Fibroblast of skin of scalp (primary cell): ENCODE measurements at regions not wholly inside any gene's neighbourhood (a gene's known extent, or its start where the extent isn't known, plus 50 kb on each side); places are given as distances from the start of the nearest gene placed in this dataset.
"Not testable (repeated sequence)": the region's sequence is repeated elsewhere in the genome, so short reads cannot be mapped to it uniquely, and the experiment has no call there.

Source experiments
- DNase-seq: peaks from one replicate; pipeline ENCODE4 v3.0.0-alpha.2; 2013

- no peak for DNase-seq
Measured at GRCh38 chr11:38867338-38867737, 2269.3 kb upstream of the RAG2 start.

- no peak for DNase-seq
Measured at GRCh38 chr11:38865922-38866321, 2267.9 kb upstream of the RAG2 start.

DNA sequence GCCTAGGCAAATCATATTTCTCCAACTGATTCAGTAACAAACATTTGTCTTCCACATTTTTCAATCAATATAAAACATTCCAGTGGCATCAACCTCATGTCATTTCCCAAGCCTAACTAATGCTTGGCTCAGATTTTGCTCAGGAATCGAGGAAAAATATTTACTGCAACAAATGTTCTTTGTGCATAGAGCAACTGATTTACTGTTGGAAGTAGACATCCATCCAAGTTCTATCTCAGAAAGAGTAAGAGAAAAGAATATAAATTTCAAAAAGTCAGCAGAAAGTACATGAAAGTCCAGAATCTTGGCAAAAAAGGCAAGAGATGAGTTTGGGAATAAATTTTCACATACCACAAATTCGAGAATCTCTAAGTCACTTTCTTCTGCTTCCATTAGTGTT lies 2245.0 kb upstream of the RAG2 start:
- DNase-seq = no peak

- no peak for DNase-seq
Measured at GRCh38 chr11:38839071-38839470, 2241.0 kb upstream of the RAG2 start.

- DNase-seq = no peak
Measured at GRCh38 chr11:38835966-38836365, 2237.9 kb upstream of the RAG2 start.

DNA sequence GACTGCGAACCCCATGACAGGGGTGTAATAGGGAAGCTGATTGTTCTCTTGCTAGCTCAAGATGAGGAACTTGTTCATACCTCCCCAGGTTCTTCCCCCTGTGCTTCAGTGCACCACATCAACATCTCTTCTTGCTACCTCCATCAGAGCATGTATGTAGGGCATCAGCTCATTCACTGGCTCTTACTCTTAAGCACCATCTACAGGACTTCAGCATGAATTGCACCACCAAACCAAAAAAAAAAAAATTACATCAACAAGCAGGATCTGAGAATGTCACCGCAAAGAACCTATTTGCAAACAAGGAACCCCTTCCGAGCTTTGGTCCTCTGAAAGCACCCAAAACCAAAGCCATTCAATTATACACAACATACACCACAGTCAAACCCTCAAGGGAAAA lies 2226.5 kb upstream of the RAG2 start:
- DNase-seq = no peak

DNA sequence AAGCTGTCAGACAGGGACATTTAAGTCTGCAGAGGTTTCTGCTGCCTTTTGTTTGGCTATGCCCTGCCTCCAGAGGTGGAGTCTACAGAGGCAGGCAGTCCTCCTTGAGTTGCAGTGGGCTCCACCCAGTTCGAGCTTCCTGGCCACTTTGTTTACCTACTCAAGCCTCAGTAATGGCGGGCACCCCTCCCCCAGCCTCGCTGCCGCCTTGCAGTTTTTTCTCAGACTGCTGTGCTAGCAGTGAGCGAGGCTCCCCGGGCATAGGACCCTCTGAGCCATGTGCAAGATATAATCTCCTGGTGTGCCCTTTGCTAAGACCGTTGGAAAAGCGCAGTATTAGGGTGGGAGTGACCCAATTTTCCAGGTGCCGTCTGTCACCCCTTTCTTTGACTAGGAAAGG lies 2223.8 kb upstream of the RAG2 start:
- DNase-seq = not testable (repeated sequence)

GRCh38 chr11:38819981-38820380 lies 2221.9 kb upstream of the RAG2 start:
- DNase-seq = no peak

GRCh38 chr11:38818720-38819119 lies 2220.7 kb upstream of the RAG2 start:
- DNase-seq = no peak

DNA sequence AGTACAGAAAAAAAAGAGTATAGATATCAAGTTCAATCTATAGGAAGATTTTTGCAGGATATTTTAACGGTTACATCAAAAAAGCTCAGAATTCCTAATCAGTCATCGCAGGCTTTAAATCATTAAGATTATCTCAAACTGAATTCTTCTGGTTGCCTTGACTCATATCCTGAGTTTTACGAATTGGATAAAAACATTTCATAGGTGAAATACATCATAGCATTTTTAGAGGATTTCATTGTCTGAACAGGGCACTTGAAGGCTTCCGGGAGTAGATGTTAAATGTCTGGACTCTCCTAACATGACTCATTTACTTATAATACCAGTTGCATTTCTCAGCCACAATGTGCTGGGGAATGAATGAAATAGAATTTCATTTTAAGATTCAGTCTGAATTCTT lies 2216.6 kb upstream of the RAG2 start:
- DNase-seq = peak; percentile 27

DNA sequence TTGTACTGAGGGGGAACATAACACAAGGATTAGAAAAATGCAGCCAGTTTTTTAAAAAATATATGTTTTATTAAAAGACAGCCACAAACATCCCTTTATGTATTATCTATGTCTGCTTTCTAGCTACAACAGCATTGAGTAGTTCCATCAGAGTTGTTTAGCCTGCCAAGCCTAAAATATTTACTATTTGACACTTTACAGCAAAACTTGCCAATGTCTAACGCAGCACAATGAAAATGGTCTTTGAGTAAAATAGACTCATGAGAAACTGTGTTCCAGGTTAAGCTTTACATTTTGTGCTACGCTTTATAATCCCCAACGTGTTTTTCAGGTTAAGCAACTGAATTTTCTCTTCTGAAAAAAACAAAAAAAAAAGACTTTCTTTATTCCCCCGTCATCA lies 2211.5 kb upstream of the RAG2 start:
- no peak for DNase-seq

- no peak for DNase-seq
Measured at GRCh38 chr11:38796281-38796680, 2198.2 kb upstream of the RAG2 start.

GRCh38 chr11:38795027-38795426 lies 2197.0 kb upstream of the RAG2 start:
- DNase-seq = no peak

DNA sequence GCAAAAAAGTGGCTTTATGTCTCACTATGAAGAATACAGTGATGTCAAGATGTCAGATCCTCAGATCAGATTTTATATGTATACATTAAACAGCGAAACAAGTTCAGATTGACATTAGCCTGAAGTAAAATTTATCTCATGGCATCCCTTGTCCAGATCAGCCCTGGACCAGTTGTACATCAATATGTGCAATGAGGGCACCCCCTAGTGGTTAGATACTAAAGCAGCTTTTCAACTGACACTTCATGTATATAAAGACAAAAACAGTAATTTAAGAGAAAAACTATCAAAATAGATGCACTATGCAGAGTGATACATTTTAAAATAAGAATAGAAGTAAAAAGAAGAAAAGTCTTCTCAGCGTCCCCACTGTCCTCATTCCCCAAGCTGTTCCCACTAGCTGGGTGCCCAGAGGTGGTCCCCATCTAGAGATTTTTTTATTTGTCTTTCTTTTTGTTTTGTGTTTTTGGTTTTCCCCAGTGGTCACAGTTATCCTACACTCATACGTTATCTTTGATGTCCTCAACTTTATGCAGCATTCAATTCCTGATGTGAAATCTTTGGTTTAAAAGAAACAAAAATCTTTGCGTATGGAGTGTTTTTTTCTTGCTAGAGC lies 2193.4 kb upstream of the RAG2 start:
- DNase-seq = peak; percentile 72

DNA sequence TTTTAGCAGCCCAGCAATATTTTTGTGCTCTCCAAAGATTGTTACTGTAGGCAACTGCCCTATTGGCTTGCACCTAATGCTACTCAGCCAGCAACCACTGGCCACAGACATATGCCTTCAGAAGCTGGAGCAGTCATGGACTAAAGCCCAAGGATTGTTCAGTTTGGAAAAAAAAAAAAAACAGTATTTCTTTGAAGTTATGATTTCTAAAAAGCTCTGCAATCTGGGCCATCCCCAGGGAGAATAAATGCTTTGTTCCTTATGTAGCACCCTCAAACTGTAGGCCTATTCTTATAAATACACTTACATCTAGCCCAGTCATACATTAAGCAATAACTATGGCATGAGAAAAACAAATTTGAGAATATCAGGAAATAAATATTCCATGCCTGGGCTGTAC lies 2190.5 kb upstream of the RAG2 start:
- DNase-seq = peak; percentile 1

DNA sequence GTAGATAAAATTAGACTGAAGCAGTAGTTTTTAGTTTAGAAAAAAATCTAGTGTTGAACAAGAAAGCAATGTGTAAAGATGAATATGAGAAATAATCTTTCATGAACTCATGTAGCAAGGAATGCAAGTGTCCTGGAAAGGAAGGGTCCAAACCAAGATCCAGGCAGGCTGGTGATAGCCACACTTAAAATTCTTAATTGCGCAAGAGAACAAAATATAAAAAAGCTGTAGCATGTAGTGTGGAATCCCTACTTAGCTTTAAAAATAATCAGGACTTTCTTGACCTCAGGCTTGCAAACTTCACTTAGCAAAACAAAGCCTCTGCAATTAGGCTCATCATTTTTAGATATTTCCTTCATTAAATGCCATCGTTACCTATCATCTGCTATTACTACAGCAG lies 2186.1 kb upstream of the RAG2 start:
- DNase-seq = no peak

DNA sequence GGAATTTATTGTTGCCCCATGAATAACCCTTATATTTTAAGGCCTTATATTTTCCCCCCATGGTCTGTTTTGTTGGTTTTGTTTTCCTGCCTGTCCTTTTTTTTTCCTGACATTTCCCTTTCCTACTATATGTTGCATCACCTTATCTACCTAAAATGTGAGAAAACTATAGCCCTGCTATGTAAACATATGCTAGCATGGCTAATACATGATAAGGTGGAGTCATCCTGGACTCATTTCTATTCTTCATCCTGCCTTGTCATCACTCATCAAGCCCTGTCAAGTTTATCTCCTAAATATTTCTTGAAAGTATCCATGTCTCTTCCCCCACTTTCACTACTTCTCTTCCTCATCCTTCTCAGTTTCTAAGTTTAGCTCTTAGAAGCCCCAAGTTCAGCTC lies 2168.8 kb upstream of the RAG2 start:
- no peak for DNase-seq

- DNase-seq = no peak
Measured at GRCh38 chr11:38759394-38759793, 2161.4 kb upstream of the RAG2 start.

DNA sequence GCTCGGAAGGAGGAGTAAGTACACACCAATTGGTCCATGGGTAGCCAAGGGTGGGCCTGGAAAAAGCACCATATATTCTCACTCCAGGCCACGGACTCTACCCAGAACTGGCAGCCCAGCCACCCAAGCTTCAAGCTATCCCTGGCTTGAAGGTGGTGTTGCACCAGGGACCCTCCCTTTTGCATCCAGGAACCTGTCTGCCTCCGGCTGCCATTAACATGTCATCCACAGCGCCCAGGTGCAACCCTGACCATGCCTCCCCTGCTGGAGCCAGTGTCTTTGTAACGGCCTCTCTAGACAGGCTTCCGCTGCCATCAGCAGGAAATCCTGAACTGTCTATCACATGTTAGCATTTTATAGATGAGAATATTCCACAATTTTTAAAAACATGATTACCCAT lies 2158.5 kb upstream of the RAG2 start:
- DNase-seq = no peak

DNA sequence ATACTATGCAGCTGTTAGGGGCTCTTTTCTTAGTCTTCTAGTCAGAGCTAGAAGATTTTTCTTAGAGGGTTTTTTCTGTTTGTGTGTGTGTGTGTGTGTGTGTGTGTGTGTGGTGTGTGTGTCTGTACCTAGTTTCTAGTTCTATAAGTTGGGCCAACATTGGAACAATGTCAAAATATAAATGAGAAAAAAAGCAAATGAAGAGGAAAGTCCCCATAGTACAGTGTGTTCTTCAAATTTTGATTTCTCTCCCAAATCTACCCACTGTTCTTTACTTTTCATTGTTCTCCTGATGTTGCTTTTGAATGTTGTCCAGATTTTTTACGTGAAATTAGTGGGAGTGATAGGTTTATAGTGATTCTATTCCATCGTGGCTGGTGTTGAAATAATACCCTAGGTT lies 2153.4 kb upstream of the RAG2 start:
- no peak for DNase-seq

GRCh38 chr11:38746516-38746915 lies 2148.5 kb upstream of the RAG2 start:
- not testable (repeated sequence) for DNase-seq

GRCh38 chr11:38723361-38723760 lies 2125.3 kb upstream of the RAG2 start:
- DNase-seq = no peak

DNA sequence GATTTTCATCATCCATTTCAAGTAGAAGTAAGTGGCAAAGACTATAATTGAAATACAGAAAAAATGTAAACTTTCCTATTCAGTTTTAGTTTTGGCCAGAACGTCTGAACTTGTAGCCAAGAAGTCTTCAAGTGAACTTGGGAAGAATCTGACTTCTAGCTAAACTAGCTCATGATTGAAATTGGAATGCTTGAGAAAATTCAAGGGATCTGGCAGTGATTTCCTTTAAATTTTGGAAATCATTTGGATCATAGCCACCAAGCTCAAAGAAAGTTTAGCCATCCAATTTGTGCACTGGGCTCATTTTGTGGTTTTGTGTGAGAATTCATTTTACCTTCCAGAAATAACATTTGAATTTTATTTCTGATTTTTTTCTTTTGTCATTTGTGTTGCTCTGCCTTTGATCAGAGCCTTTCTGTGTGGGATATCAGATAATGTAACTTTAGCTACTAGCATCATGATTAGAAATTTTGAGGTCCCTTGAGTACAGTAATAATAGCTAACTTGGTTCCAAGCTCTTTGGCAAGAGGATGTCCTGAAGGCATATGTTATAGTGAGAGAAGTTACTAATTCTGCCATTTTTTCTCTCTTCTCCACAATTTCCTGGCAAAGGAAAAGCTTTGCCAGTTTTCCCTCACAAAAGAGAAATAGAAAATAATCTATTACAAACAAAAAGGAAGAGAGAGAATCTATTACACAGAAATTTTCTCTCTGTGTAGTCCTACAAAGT lies 2123.7 kb upstream of the RAG2 start:
- peak; percentile 14 for DNase-seq

- no peak for DNase-seq
Measured at GRCh38 chr11:38718659-38719058, 2120.6 kb upstream of the RAG2 start.

DNA sequence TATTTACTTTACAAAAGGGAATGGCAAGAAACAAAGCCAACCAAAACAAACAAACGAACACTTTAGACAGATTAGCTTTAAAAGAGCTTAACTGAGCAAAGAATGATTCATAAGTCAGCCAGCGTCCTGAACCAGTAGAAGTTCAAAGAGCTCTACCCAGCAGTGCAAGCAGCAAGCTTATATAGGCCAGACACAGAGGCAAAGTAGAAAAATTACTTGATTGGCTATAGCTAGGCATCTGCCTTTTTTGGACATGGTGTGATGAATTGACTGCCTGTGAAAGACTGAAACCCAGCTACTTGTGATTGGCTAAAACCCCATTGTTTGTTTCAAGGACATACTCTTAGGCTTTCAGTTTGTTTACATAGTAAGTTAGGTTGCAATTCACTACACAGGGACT lies 2120.0 kb upstream of the RAG2 start:
- DNase-seq = no peak
